ENCODE measurements at regions not wholly inside any gene's neighbourhood (a gene's known extent, or its start where the extent isn't known, plus 50 kb on each side); places are given as distances from the start of the nearest gene placed in this dataset.

GRCh38 chr13:61495648-61496047 lies 80.0 kb upstream of the PCDH20 start:
- TF ChIP-seq, protein P1, sequence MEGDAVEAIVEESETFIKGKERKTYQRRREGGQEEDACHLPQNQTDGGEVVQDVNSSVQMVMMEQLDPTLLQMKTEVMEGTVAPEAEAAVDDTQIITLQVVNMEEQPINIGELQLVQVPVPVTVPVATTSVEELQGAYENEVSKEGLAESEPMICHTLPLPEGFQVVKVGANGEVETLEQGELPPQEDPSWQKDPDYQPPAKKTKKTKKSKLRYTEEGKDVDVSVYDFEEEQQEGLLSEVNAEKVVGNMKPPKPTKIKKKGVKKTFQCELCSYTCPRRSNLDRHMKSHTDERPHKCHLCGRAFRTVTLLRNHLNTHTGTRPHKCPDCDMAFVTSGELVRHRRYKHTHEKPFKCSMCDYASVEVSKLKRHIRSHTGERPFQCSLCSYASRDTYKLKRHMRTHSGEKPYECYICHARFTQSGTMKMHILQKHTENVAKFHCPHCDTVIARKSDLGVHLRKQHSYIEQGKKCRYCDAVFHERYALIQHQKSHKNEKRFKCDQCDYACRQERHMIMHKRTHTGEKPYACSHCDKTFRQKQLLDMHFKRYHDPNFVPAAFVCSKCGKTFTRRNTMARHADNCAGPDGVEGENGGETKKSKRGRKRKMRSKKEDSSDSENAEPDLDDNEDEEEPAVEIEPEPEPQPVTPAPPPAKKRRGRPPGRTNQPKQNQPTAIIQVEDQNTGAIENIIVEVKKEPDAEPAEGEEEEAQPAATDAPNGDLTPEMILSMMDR (IDR thresholded peaks at IDR 0.05; ENCODE audit: extremely low read depth in 1 of 2, insufficient read depth in 1 of 2, low read depth in 1 of 2, low read length in 2 of 2): no peak
- TF ChIP-seq GATA2 (IDR thresholded peaks at IDR 0.05; ENCODE audit: insufficient read depth, insufficient read length, low read depth, low read length) (no peak), EZH2 (IDR thresholded peaks at IDR 0.05; ENCODE audit: borderline replicate concordance, low read depth, low read length, severe bottlenecking) (no peak), POLR2A (IDR thresholded peaks at IDR 0.05; ENCODE audit: low read depth, low read length) (no peak), FOS (IDR thresholded peaks at IDR 0.05; ENCODE audit: borderline replicate concordance, insufficient read depth, low read length) (no peak), JUN (IDR thresholded peaks at IDR 0.05; ENCODE audit: borderline replicate concordance, insufficient read depth, insufficient read length, low read depth) (no peak)

Data from endothelial cell of umbilical vein (primary cell).